T-helper 2 cell treated with Interferon-gamma antibody and Interleukin-4, amounts not matched to agents 5 μg/mL and 100 μg/mL, for 36 hours (primary cell): ENCODE measurements at regions not wholly inside any gene's neighbourhood (a gene's known extent, or its start where the extent isn't known, plus 50 kb on each side); places are given as distances from the start of the nearest gene placed in this dataset.

ENCODE experiments used
- DNase-seq: peaks from one replicate; pipeline ENCODE4 v3.0.0; 2021; ENCODE audit warnings: low spot score
- H3K27ac Mint-ChIP-seq: one replicate; pipeline ENCODE4 v1.8.0; 2021; ENCODE audit warnings: mild to moderate bottlenecking, mixed read lengths
- H3K27me3 Mint-ChIP-seq: one replicate; pipeline ENCODE4 v1.8.0; 2021; ENCODE audit warnings: low read depth, mixed read lengths
- H3K36me3 Mint-ChIP-seq: one replicate; pipeline ENCODE4 v1.8.0; 2021; ENCODE audit warnings: low read depth, mixed read lengths
- H3K4me1 Mint-ChIP-seq: one replicate; pipeline ENCODE4 v1.8.0; 2021; ENCODE audit warnings: low read depth, mixed read lengths
- H3K4me3 Mint-ChIP-seq: one replicate; pipeline ENCODE4 v1.8.0; 2022; ENCODE audit warnings: mild to moderate bottlenecking, moderate library complexity, mixed read lengths
- H3K9me3 Mint-ChIP-seq: one replicate; pipeline ENCODE4 v1.8.0; 2021; ENCODE audit warnings: mixed read lengths

DNA sequence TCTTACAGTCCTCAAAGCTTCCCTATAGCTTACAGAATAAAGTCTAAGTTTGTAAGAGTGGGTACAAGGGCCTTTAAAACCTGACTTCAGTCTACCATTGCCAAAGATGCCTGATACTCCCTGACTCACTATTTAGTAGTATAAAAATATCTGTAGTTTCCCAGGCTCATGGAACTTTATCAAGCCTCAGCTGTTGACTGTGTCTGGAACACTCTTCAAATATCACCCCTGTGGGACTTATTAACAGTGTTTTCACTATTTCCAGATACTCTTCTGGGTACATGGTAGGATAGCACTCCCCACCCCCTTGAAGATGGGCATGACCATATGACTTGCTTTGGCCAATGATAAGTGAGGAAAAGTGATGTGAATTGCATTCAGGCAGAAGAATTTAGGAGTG, 105.3 kb upstream of the TENT5A start:
- Mint-ChIP-seq H3K36me3 (no peaks in the 10 kb centered on the region), H3K27ac (no peak overlapping the region), H3K4me3 (no peak overlapping the region), H3K4me1 (no peaks in the 10 kb centered on the region), H3K9me3 (no peaks in the 10 kb centered on the region), H3K27me3 (no peaks in the 10 kb centered on the region)
- DNase-seq = no peak

DNA sequence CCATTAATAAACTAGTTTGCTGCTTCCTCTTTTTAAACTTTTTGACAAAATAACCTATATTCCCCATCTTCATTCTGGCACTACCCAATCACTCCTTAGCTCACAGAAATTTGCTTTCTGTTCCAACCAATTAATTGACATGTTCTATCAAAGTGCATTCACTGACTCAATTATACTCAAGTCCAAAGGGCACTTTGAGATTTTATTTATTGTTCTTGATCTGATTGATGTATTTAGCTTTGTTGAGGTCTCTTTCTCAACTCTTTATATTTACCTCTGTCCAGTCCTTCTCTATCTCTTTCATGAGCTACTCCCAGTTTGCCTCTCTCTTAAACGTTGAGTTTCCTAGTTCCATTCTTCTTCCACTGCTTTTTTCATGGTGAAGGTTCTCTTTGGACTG, 104.4 kb upstream of the TENT5A start:
- Mint-ChIP-seq H3K4me3 (no peak overlapping the region), H3K4me1 (no peaks in the 10 kb centered on the region), H3K27ac (no peak overlapping the region), H3K27me3 (no peaks in the 10 kb centered on the region), H3K9me3 (no peaks in the 10 kb centered on the region), H3K36me3 (no peaks in the 10 kb centered on the region)
- no peak for DNase-seq

DNA sequence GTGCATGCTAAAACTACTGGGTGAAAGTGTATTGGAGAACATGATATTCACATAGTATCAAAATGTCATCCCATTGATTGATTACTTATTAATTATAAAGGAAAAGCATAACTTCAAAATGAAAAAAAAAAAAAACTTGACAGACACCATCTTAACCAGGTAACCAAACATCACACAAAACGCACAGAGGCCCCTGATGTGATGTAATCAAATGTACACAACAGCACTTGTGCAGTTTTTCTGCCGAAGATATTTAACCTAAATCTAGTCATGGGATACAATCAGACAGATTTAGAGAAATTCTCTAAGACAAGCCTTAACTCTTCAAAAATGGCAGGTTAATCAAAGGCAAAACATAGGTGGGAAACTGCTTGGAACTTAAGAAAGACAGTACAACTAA, 102.0 kb upstream of the TENT5A start:
- Mint-ChIP-seq H3K36me3 (no peaks in the 10 kb centered on the region), H3K27me3 (no peaks in the 10 kb centered on the region), H3K4me3 (no peak overlapping the region), H3K4me1 (no peaks in the 10 kb centered on the region), H3K27ac (no peak overlapping the region), H3K9me3 (no peaks in the 10 kb centered on the region)
- DNase-seq = no peak

DNA sequence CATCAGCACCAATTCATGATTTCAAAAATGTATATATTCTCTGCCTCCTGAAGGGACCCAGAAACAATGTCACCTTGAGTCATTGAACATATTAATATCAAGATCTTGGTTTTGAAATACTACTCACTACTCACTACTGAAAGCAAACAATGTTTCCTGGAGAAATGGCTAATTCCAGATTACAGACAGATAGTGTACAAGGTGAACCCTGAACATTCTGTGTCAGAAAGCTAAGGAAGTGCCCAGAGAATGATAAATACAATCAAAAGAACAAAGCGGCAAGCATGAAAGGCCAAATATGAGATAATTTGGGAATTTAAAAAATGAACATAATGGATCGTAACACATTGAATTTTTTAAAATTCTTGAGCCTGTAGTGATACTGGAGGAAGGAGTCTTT, 101.5 kb upstream of the TENT5A start:
- DNase-seq = no peak
- Mint-ChIP-seq H3K4me3 (no peak overlapping the region), H3K27me3 (no peaks in the 10 kb centered on the region), H3K36me3 (no peaks in the 10 kb centered on the region), H3K4me1 (no peaks in the 10 kb centered on the region), H3K27ac (no peak overlapping the region), H3K9me3 (no peaks in the 10 kb centered on the region)

DNA sequence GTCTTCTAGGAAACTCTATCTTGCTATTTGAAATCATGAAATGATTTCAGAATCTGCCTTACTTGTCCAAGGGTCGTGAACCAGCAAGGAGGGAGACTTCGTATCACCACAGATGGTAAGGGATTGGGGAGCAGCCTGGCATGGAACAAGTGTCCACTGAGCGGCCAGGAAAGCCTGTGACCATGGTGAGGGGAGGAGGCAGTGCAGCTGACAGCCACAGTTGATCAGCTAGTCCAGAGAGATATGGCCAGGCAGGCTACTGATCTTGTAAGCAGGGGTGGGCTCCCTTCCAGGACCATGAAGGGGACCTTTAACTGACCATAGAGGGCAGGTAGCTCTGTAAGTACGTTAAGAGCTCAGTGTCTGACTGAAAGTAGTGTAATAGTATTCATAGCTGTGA, 96.8 kb upstream of the TENT5A start:
- no peak overlapping the region for H3K27ac Mint-ChIP-seq
- no peaks in the 10 kb centered on the region for H3K4me1 Mint-ChIP-seq
- no peaks in the 10 kb centered on the region for H3K27me3 Mint-ChIP-seq

DNA sequence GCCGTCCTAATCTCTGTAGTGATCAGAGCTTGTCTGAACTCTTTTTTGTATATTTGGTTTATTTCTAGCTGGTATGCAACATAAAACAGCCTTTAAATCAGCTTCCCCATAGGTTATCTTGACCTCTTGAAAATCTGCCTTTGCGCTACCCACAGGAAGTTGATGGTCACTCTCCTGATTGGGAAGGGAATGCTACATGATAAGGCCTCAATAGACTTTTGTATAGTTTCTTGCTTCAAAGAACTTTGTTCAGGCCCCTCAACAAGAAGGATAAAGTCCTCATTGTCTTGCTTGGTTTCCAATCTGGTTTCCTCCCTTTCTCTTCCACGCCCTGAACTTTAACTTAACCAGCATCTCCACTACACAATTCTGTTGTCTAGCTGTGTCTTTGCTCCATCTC, 95.4 kb upstream of the TENT5A start:
- H3K4me1 Mint-ChIP-seq = no peaks in the 10 kb centered on the region
- H3K9me3 Mint-ChIP-seq = no peaks in the 10 kb centered on the region
- no peaks in the 10 kb centered on the region for H3K36me3 Mint-ChIP-seq
- DNase-seq = no peak
- H3K27me3 Mint-ChIP-seq = no peaks in the 10 kb centered on the region
- no peak overlapping the region for H3K27ac Mint-ChIP-seq
- no peak overlapping the region for H3K4me3 Mint-ChIP-seq

More for the DNA sequence above, 96.8 kb upstream of the TENT5A start:
- no peak for DNase-seq
- Mint-ChIP-seq H3K36me3 (no peaks in the 10 kb centered on the region), H3K9me3 (no peaks in the 10 kb centered on the region), H3K4me3 (no peak overlapping the region)

DNA sequence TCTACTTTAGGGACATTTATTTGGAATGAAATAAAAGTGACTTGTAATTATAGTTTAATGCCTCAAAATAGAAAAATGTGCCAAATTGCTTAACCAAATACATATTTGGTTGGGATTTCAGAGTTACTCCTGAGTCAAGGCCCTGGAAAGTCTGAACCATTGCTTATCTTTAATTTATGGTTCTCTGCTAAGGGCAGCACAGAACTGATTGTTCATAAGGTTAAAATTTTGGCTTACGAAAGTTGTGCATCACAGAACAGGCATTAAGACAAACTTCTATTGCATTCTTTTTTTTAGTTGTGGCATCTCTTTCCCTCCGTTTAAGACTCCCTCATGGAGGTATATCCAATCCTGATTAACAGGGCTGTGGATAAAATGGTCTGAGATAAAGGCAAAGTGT, 92.2 kb upstream of the TENT5A start:
- Mint-ChIP-seq H3K9me3 (no peaks in the 10 kb centered on the region), H3K4me1 (no peaks in the 10 kb centered on the region), H3K27me3 (no peaks in the 10 kb centered on the region), H3K36me3 (no peaks in the 10 kb centered on the region), H3K27ac (no peak overlapping the region), H3K4me3 (no peak overlapping the region)
- no peak for DNase-seq

DNA sequence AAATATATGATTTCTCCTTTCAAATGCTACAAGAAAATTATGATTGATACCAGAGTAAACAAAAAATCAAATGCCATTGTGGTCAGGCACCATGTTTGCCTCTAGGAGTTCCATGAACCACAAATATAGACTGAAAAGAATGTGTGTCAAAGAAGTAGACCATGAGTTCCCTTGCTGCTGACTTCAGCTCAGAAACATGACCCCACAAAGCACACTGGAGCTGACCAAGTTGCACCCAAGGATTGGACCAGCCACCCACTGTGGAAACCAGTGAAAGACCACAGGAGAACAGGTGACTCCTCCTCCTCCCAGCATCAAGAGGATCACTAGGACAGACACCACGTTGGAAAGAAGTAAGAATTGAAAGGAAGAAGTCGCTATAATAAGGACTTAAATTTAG, 90.8 kb upstream of the TENT5A start:
- Mint-ChIP-seq H3K27ac (no peak overlapping the region), H3K4me1 (no peaks in the 10 kb centered on the region), H3K4me3 (no peak overlapping the region), H3K9me3 (no peaks in the 10 kb centered on the region), H3K36me3 (no peaks in the 10 kb centered on the region), H3K27me3 (no peaks in the 10 kb centered on the region)
- no peak for DNase-seq

DNA sequence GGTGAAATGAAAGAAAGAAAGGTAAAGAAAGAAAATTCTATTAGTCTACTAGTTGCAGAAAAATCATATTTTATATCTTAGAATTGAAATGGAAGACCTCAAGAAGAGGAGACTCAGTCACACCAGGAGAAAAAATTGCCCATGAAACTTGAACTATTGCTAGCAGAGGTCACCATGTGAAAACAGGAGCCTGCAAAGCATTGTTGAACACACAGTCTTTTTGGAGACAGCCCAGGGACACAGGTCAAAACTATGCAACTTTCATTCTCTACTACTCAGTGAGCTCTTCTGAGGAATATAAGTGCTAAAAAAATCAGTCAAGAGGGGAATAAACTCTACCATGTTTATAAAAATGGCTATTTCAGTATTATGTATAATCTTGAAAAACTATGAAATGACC, 89.8 kb upstream of the TENT5A start:
- no peak for DNase-seq
- no peaks in the 10 kb centered on the region for H3K27me3 Mint-ChIP-seq
- no peaks in the 10 kb centered on the region for H3K9me3 Mint-ChIP-seq
- H3K36me3 Mint-ChIP-seq = no peaks in the 10 kb centered on the region
- H3K4me1 Mint-ChIP-seq = no peaks in the 10 kb centered on the region
- H3K4me3 Mint-ChIP-seq = no peak overlapping the region
- H3K27ac Mint-ChIP-seq = no peak overlapping the region

DNA sequence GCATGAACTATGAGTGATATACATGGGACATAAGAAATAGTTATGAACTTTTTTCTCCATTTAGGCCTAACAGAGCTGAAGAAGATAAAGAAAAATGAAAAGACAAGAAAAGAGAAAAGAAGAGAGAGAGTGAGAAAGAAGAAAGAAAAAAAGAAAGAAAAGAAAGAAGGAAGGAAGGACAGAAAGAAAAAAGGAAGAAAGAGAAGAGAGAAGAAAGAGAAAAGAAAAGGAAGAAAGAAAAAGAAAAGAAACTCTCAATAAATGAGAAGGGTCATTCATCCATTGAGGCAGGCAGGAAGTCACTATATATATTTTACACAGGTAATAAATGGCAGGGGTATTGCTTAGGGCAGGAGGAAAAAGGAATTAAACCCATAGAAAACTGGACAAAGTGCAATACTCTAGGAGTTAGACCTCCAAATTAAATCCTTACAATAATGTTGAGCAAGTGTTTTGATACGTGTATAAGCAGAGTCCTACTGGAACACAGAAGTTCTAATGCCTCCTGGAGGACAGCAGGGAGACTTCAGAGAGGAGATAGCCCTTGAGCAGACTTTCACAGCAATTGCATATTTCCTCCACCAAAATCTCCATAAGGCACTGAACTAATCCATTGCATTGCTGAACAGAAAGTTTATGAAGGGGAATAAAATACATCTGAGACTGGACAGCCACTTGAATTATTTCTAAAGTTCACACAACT, 86.4 kb upstream of the TENT5A start:
- DNase-seq = no peak
- Mint-ChIP-seq H3K4me3 (no peak overlapping the region), H3K9me3 (no peaks in the 10 kb centered on the region), H3K4me1 (no peaks in the 10 kb centered on the region), H3K27me3 (no peaks in the 10 kb centered on the region), H3K36me3 (no peaks in the 10 kb centered on the region), H3K27ac (no peak overlapping the region)

DNA sequence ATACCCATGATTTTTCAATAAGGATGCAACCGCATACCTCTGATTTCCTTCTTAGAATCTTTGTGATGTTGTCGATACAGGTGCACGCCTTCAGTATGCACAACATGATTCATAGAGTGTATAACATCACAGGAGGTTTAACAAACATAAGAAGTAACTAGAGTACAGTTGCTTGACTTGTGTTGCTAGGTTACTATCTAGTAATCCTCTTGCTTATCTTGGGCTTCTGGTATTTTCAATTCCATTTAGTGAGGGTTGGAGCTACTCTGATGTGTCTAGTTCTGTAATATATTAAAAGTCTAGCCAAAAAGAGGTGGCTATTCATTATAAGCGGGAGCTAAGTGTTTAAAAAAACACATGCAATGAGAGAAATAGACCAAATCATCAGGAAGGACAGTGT, 85.5 kb upstream of the TENT5A start:
- no peaks in the 10 kb centered on the region for H3K27me3 Mint-ChIP-seq
- H3K4me1 Mint-ChIP-seq = no peaks in the 10 kb centered on the region
- no peak overlapping the region for H3K27ac Mint-ChIP-seq
- H3K4me3 Mint-ChIP-seq = no peak overlapping the region
- H3K36me3 Mint-ChIP-seq = no peaks in the 10 kb centered on the region
- DNase-seq = no peak
- no peaks in the 10 kb centered on the region for H3K9me3 Mint-ChIP-seq

DNA sequence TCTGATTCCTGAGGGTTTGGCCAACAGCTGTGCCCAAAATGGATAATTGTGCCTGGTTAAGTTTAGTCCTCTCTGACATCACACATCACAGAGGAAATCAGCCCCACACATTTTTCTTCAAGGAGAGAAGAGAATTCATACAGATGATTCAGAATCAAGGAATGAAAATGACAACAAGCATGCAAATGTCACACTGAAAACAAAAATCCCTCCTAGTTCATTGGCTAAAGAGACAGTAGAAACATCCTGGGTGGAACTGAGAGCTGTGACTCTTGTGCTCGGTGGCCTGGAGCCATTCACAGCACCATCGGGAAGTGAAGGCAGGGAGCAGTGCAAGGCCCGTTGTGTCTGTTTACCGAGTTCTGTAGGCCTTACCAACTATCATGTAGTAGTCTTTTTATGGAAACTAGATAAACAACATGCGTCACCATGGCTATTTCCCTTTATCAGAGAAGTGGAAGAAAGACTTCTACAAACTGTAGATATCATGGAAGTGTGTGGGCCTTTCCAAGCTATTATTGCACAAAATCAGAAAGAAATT, 81.7 kb upstream of the TENT5A start:
- H3K9me3 Mint-ChIP-seq = no peaks in the 10 kb centered on the region
- DNase-seq = no peak
- H3K27ac Mint-ChIP-seq = no peak overlapping the region
- no peak overlapping the region for H3K4me3 Mint-ChIP-seq
- no peaks in the 10 kb centered on the region for H3K27me3 Mint-ChIP-seq
- H3K36me3 Mint-ChIP-seq = no peaks in the 10 kb centered on the region
- H3K4me1 Mint-ChIP-seq = no peaks in the 10 kb centered on the region

DNA sequence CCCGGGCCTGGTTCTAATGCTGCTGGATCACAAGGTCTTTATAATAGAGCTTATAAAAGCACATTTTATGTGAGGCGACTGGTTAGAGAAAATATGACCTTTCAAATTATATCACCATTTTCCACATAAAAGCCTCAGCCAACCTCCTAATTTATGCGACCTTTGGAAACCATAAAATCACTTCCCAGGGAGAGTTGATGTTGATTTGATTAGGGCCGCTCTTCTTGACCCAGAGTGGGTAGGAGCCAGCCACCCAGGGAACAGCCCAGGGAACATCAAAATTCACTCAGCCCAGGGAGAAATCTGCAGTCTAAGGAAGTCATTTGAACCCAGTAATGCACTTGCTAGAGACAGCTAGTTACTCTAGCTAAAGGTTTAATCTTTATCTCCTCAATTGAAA, 79.8 kb upstream of the TENT5A start:
- no peaks in the 10 kb centered on the region for H3K4me1 Mint-ChIP-seq
- no peak for DNase-seq
- no peak overlapping the region for H3K4me3 Mint-ChIP-seq
- no peaks in the 10 kb centered on the region for H3K36me3 Mint-ChIP-seq
- H3K27me3 Mint-ChIP-seq = no peaks in the 10 kb centered on the region
- H3K9me3 Mint-ChIP-seq = no peaks in the 10 kb centered on the region
- no peak overlapping the region for H3K27ac Mint-ChIP-seq

DNA sequence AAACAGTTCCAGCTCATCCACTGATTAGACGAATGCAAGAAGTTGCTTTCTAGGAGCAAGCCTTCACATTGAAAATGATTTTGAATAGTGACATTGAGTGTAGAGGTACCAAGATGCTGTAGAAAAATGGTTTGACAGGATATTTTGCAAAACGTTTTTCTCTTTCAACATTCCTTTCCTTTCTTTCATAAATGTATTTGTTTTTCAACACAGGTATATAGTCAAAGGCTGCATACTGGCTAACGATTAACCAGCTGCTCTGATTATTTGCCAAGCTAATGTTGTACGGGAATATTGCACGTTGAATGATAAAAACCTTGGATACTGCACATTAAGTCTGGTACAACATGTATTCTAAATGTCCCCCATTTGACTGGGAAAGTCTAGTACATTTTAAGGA, 78.8 kb upstream of the TENT5A start:
- Mint-ChIP-seq H3K27me3 (no peaks in the 10 kb centered on the region), H3K4me1 (no peaks in the 10 kb centered on the region), H3K4me3 (no peak overlapping the region), H3K36me3 (no peaks in the 10 kb centered on the region), H3K27ac (no peak overlapping the region), H3K9me3 (no peaks in the 10 kb centered on the region)
- DNase-seq = no peak

DNA sequence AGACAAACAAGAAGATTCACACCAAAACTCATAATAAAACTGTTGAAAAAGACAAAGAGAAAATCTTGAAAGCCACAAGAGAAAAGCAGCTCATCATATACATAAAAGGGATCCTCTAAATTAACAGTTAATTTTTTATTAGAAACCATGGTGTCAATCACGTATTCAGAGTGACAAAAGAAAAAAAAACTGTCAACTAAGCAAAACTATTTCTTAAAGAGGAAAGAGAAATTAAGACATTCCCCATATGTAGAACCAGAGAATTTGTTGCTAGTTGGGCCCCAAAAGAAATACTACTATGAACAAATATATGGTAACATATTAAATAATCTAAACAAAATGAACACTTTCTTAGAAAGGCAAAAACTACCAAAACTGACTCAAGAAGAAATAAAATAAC, 74.3 kb upstream of the TENT5A start:
- no peaks in the 10 kb centered on the region for H3K36me3 Mint-ChIP-seq
- no peak overlapping the region for H3K27ac Mint-ChIP-seq
- H3K4me1 Mint-ChIP-seq = no peaks in the 10 kb centered on the region
- H3K4me3 Mint-ChIP-seq = no peak overlapping the region
- DNase-seq = no peak
- H3K9me3 Mint-ChIP-seq = no peaks in the 10 kb centered on the region
- peaks cover 4% of the 10 kb centered on the region for H3K27me3 Mint-ChIP-seq
